K562 (cell line): ENCODE measurements at regions not wholly inside any gene's neighbourhood (a gene's known extent, or its start where the extent isn't known, plus 50 kb on each side); places are given as distances from the start of the nearest gene placed in this dataset.

Experiments
- ATAC-seq: fragments of 200-7000 bp; cut with Tn5 transposase; 3 replicates; pipeline ENCODE4 v1.9.1; 2020; ENCODE audit warnings: moderate library complexity
- BruUV-seq: library from RNA; stranded (reverse); fragments of 400-500 nt; replicated peaks from 2 replicates; lab custom pipeline; 2021; lab: Mats Ljungman, UMichigan
- CTCF ChIA-PET: fragments of 300-600 bp; formaldehyde crosslinking; extraction: SDS; loops from one replicate; lab custom pipeline; 2021; ENCODE audit warnings: low intra/inter-chr PET ratio; lab: Yijun Ruan, JAX
- POLR2A ChIA-PET: fragments of 300-600, 350-650 bp; sonication (Branson Sonifier 250); formaldehyde crosslinking; extraction: SDS; loops from one replicate; lab custom pipeline; 2021; ENCODE audit warnings: antibody characterized with exemption, inconsistent platforms; lab: Yijun Ruan, JAX
- DNase-seq, 4 experiments: peaks; one replicate each; pipeline versions ENCODE4 v3.0.0 to v3.0.0-alpha.2; 2011 to 2018; ENCODE audit warnings: low spot score in 3 of 4, mixed read lengths in 3 of 4; ENCODE audit errors: extremely low read depth in 1 of 4
- FAIRE-seq: peaks from 2 replicates; lab custom pipeline; 2011; peaks lifted over from hg19 to GRCh38; lab: Jason Lieb, UNC
- H2AFZ ChIP-seq: 2 replicates; pipeline ENCODE4 v1.6.0; 2011; ENCODE audit warnings: low read depth, low read length, control low read depth, inconsistent platforms
- H3K27ac ChIP-seq: fragments of 200-600 bp; 3 replicates; pipeline ENCODE4 v1.8.0; 2011; ENCODE audit warnings: low read depth, mild to moderate bottlenecking, control low read depth, inconsistent platforms, low read length, moderate library complexity, mixed read lengths; ENCODE audit errors: extremely low read depth
- H3K27me3 ChIP-seq, 2 experiments: fragments of 300-600 bp in 1 of 2; 2 replicates in 1 of 2; 3 replicates in 1 of 2; pipeline versions ENCODE4 v1.6.0 to v1.8.0; 2011; ENCODE audit warnings: inconsistent platforms in 2 of 2, low read length in 2 of 2, mild to moderate bottlenecking in 1 of 2, mixed read lengths in 1 of 2, moderate library complexity in 1 of 2; ENCODE audit not compliant: control insufficient read depth in 2 of 2, insufficient read depth in 2 of 2
- H3K36me3 ChIP-seq: fragments of 300-600 bp; 3 replicates; pipeline ENCODE4 v1.8.0; 2011; ENCODE audit warnings: mild to moderate bottlenecking, low read length, inconsistent platforms; ENCODE audit not compliant: control insufficient read depth, insufficient read depth
- H3K4me1 ChIP-seq, 2 experiments: fragments of 200-600 bp in 1 of 2; replicated peaks in 1 of 2; 2 replicates in 1 of 2; 3 replicates in 1 of 2; pipeline versions ENCODE4 v1.5.1 to v1.8.0; 2011; ENCODE audit warnings: inconsistent platforms in 2 of 2, low read length in 2 of 2, mild to moderate bottlenecking in 1 of 2, mixed read lengths in 1 of 2, moderate library complexity in 1 of 2; ENCODE audit not compliant: control insufficient read depth in 2 of 2, insufficient read depth in 2 of 2
- H3K4me2 ChIP-seq: 2 replicates; pipeline ENCODE4 v1.6.1; 2011; ENCODE audit warnings: low read length, control low read depth, inconsistent platforms, mixed read lengths; ENCODE audit not compliant: insufficient read depth
- H3K4me3 ChIP-seq: fragments of 200-600 bp; sonication (generic), shearing (Covaris generic); 2 replicates; pipeline ENCODE4 v1.5.1; 2016; ENCODE audit warnings: control low read depth, inconsistent platforms
- H3K79me2 ChIP-seq: fragments of 200-600 bp; 3 replicates; pipeline ENCODE4 v1.8.0; 2011; ENCODE audit warnings: low read length, inconsistent platforms; ENCODE audit not compliant: control insufficient read depth, insufficient read depth
- H3K9ac ChIP-seq, 2 experiments: 2 replicates each; pipeline versions ENCODE4 v1.6.0 to v1.6.1; 2011; ENCODE audit warnings: low read depth in 2 of 2, low read length in 2 of 2, control low read depth in 1 of 2, inconsistent platforms in 1 of 2, mild to moderate bottlenecking in 1 of 2, mixed read lengths in 1 of 2; ENCODE audit not compliant: insufficient read depth in 1 of 2
- H3K9me1 ChIP-seq: one replicate; pipeline ENCODE4 v1.6.0; 2011; ENCODE audit warnings: inconsistent platforms, mild to moderate bottlenecking, low read length, moderate library complexity; ENCODE audit not compliant: control insufficient read depth, insufficient read depth
- H3K9me3 ChIP-seq: replicated peaks from 2 replicates; pipeline ENCODE4 v1.5.1; 2011; ENCODE audit warnings: low read depth, low read length, inconsistent platforms; ENCODE audit not compliant: control insufficient read depth, insufficient read depth
- H4K20me1 ChIP-seq: replicated peaks from 2 replicates; pipeline ENCODE4 v1.6.1; 2011; ENCODE audit warnings: low read length, inconsistent platforms, mixed read lengths; ENCODE audit not compliant: control insufficient read depth, insufficient read depth
- EP400 ChIP-seq: fragments of 450-650 bp; IDR thresholded peaks from 2 replicates; pipeline ENCODE4 v1.6.1; 2017; ENCODE audit warnings: antibody characterized with exemption, mild to moderate bottlenecking, moderate library complexity
- GATAD2B ChIP-seq: fragments of 450-650 bp; IDR thresholded peaks from 2 replicates; pipeline ENCODE4 v1.6.1; 2017; ENCODE audit warnings: mild to moderate bottlenecking, borderline replicate concordance
- TAF7 ChIP-seq: fragments of 450-650 bp; IDR thresholded peaks from 2 replicates; pipeline ENCODE4 v1.6.1; 2016; ENCODE audit warnings: missing genetic modification characterization, missing compliant biosample characterization
- TCF7 ChIP-seq: sonication (generic); IDR thresholded peaks from 2 replicates; pipeline ENCODE4 v1.6.1; 2016; ENCODE audit warnings: antibody characterized with exemption, borderline replicate concordance
- TCF7L2 ChIP-seq: fragments of 150-350 bp; IDR thresholded peaks from 2 replicates; pipeline ENCODE4 v1.6.1; 2016; ENCODE audit warnings: low read depth, mild to moderate bottlenecking, low read length, moderate library complexity
- U2AF1 ChIP-seq: fragments of 200-400 bp; formaldehyde crosslinking; optimal IDR thresholded peaks from 2 replicates; pipeline ENCODE3; 2017; ENCODE audit warnings: mild to moderate bottlenecking, low read depth, low read length, moderate library complexity
- WHSC1 ChIP-seq: IDR thresholded peaks from one replicate; pipeline ENCODE4 v1.6.1; 2012; ENCODE audit warnings: low read length, control low read depth, inconsistent platforms
- YY1 ChIP-seq, 3 experiments: IDR thresholded peaks; 2 replicates each; pipeline ENCODE4 v1.6.1; 2011; ENCODE audit warnings: low read length in 2 of 3, mild to moderate bottlenecking in 2 of 3, moderate library complexity in 2 of 3, borderline replicate concordance in 1 of 3, control low read depth in 1 of 3, low read depth in 1 of 3; ENCODE audit not compliant: insufficient read depth in 3 of 3, insufficient replicate concordance in 2 of 3, control insufficient read depth in 1 of 3, insufficient read length in 1 of 3; ENCODE audit errors: extremely low read depth in 1 of 3
- ZNF282 ChIP-seq: sonication (generic); formaldehyde crosslinking; IDR thresholded peaks from 2 replicates; pipeline ENCODE4 v1.8.1; 2023; ENCODE audit warnings: missing genetic modification reagents
- ZNF586 ChIP-seq: fragments of 450-650 bp; formaldehyde crosslinking; conservative IDR thresholded peaks from 2 replicates; pipeline ENCODE4 v1.4.0; 2020; ENCODE audit warnings: mild to moderate bottlenecking, moderate library complexity
- WGBS: fragments of 100-300 bp; shearing (Covaris generic); methylation state at CpG from one replicate; pipeline ENCODE4 v1.1.6; 2016; ENCODE audit warnings: low coverage, mixed read lengths; ENCODE audit not compliant: insufficient coverage; ENCODE audit errors: missing lambda C conversion rate; 5-methylcytosine and 5-hydroxymethylcytosine counted together
- in situ Hi-C: fragments of 300-500 bp; cut with MboI; formaldehyde crosslinking; loops from 4 replicates; pipeline ENCODE4 v1.15.0; 2018; ENCODE audit warnings: inconsistent platforms, mixed read lengths
- intact Hi-C: fragments of 100-400 bp; cut with micrococcal nuclease; formaldehyde crosslinking; loops from 2 replicates; pipeline ENCODE4 v1.14.2; 2022
- TF ChIP-seq, protein P1 (sequence below): fragments of 450-650 bp; IDR thresholded peaks from 2 replicates; pipeline ENCODE4 v1.6.1; 2014; ENCODE audit warnings: low read depth, mild to moderate bottlenecking, moderate library complexity, borderline replicate concordance
- TF ChIP-seq, protein P2 (sequence below), 3 experiments: IDR thresholded peaks in 2 of 3; conservative IDR thresholded peaks in 1 of 3; 2 replicates each; pipeline ENCODE4 v1.5.1; 2011 to 2012; ENCODE audit warnings: low read length in 3 of 3, mild to moderate bottlenecking in 3 of 3, control low read depth in 2 of 3, improper control_type of control experiment in 1 of 3, inconsistent platforms in 1 of 3, low read depth in 1 of 3, mixed read lengths in 1 of 3, moderate library complexity in 1 of 3; ENCODE audit not compliant: insufficient read depth in 2 of 3

DNA sequence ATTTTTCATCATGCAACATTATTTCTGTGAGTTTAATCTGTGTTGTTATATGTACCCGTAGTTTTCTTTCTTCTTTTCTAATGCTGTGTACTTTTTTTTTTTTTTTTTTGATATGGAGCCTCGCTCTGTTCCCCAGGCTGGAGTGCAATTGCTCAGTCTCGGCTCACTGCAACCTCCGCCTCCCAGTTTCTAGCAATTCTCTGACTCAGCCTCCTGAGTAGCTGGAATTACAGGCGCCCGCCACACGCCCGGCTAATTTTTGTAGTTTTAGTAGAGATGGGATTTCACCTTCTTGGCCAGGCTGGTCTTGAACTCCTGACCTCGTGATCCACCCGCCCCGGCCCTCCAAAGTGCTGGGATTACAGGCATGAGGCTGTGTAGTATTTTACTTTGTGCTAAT is 155.4 kb downstream of the GALR1 start:
- no peak overlapping the region for H3K9ac ChIP-seq
- H3K9me1 ChIP-seq = no peaks in the 10 kb centered on the region
- intact Hi-C loops = no loop called here
- no peaks in the 10 kb centered on the region for H4K20me1 ChIP-seq
- TF ChIP-seq ZNF586 (CRISPR knock-in tag) = no peak
- no peak for TF ChIP-seq TCF7L2
- no peak for TF ChIP-seq GATAD2B
- TF ChIP-seq ZNF282 (CRISPR knock-in tag) = no peak
- TF ChIP-seq, protein P1, sequence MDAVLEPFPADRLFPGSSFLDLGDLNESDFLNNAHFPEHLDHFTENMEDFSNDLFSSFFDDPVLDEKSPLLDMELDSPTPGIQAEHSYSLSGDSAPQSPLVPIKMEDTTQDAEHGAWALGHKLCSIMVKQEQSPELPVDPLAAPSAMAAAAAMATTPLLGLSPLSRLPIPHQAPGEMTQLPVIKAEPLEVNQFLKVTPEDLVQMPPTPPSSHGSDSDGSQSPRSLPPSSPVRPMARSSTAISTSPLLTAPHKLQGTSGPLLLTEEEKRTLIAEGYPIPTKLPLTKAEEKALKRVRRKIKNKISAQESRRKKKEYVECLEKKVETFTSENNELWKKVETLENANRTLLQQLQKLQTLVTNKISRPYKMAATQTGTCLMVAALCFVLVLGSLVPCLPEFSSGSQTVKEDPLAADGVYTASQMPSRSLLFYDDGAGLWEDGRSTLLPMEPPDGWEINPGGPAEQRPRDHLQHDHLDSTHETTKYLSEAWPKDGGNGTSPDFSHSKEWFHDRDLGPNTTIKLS = no peak
- no peak overlapping the region for H2AFZ ChIP-seq
- DNase-seq (no peak), ATAC-seq (no peak), FAIRE-seq (no peak)
- no peak overlapping the region for H3K4me3 ChIP-seq
- H3K27ac ChIP-seq = no peak overlapping the region
- no peaks in the 10 kb centered on the region for H3K4me1 ChIP-seq
- H3K9me3 ChIP-seq = no peaks in the 10 kb centered on the region
- H3K27me3 ChIP-seq = no peaks in the 10 kb centered on the region; a peak in 1 of 5 replicates
- POLR2A ChIA-PET = no interaction called here
- H3K79me2 ChIP-seq = no peaks in the 10 kb centered on the region
- H3K4me2 ChIP-seq = no peak overlapping the region
- CTCF ChIA-PET = no interaction called here
- no TSS peak for BruUV-seq
- WGBS = 3% methylated on average over 4 of the region's 11 CpGs
- in situ Hi-C loops = no loop called here
- H3K36me3 ChIP-seq = no peaks in the 10 kb centered on the region

DNA sequence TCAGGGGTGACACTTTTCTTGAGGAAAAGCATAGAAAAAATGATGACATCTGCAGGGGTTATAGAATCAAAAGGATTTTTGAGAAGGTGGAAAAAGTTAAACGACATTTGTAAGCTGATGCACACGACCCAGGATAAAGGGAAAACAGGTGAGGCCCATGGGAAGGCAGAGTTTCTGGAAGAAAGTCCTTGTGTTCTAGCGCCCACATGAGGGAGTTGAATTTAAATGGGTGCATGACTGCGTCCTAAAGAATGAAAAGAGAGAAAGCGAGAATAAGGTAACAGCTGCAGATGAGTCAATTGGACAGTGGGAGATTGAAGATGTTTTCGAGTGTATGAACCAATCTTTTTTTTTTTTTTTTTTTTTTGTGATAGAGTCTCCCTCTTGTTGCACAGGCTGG is 158.1 kb downstream of the GALR1 start:
- FAIRE-seq = no peak
- H3K9me3 ChIP-seq = no peaks in the 10 kb centered on the region

More for the DNA sequence above, 158.1 kb downstream of the GALR1 start:
- POLR2A ChIA-PET = no interaction called here
- CTCF ChIA-PET = no interaction called here
- 0% methylated on average over 3 of the region's 6 CpGs for WGBS
- Histone ChIP-seq H3K79me2 (no peaks in the 10 kb centered on the region), H3K4me1 (no peaks in the 10 kb centered on the region), H3K36me3 (no peaks in the 10 kb centered on the region), H4K20me1 (no peaks in the 10 kb centered on the region), H3K27me3 (no peaks in the 10 kb centered on the region; a peak in 1 of 5 replicates), H3K4me3 (no peak overlapping the region), H3K9me1 (no peaks in the 10 kb centered on the region), H2AFZ (no peak overlapping the region), H3K27ac (no peak overlapping the region), H3K9ac (no peak overlapping the region), H3K4me2 (no peak overlapping the region)
- in situ Hi-C loops (no loop called here), intact Hi-C loops (no loop called here)
- DNase-seq = no peak
- no peak for ATAC-seq
- no peak for TF ChIP-seq YY1 (IDR thresholded peaks at IDR 0.05; ENCODE audit: borderline replicate concordance in 1 of 3, control insufficient read depth in 1 of 3, extremely low read depth in 1 of 3, insufficient read depth in 3 of 3, insufficient read length in 1 of 3, insufficient replicate concordance in 2 of 3, low read depth in 1 of 3, low read length in 2 of 3)
- TF ChIP-seq, protein P2, sequence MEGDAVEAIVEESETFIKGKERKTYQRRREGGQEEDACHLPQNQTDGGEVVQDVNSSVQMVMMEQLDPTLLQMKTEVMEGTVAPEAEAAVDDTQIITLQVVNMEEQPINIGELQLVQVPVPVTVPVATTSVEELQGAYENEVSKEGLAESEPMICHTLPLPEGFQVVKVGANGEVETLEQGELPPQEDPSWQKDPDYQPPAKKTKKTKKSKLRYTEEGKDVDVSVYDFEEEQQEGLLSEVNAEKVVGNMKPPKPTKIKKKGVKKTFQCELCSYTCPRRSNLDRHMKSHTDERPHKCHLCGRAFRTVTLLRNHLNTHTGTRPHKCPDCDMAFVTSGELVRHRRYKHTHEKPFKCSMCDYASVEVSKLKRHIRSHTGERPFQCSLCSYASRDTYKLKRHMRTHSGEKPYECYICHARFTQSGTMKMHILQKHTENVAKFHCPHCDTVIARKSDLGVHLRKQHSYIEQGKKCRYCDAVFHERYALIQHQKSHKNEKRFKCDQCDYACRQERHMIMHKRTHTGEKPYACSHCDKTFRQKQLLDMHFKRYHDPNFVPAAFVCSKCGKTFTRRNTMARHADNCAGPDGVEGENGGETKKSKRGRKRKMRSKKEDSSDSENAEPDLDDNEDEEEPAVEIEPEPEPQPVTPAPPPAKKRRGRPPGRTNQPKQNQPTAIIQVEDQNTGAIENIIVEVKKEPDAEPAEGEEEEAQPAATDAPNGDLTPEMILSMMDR (IDR thresholded peaks at IDR 0.05 in 2 of 3, conservative IDR thresholded peaks at IDR 0.05 in 1 of 3; ENCODE audit: insufficient read depth in 2 of 3, low read depth in 1 of 3, low read length in 3 of 3) = peak in 1 of 3 experiments; percentile 16; a peak in 1 of 6 replicates
- no peak for TF ChIP-seq U2AF1
- TF ChIP-seq EP400 = no peak
- TF ChIP-seq TAF7 (tag) = no peak
- no peak for TF ChIP-seq TCF7
- no peak for TF ChIP-seq WHSC1
- TF ChIP-seq, all 486 proteins: peak for 1
- no TSS peak for BruUV-seq
